ENCODE measurements at regions not wholly inside any gene's neighbourhood (a gene's known extent, or its start where the extent isn't known, plus 50 kb on each side); places are given as distances from the start of the nearest gene placed in this dataset.

DNA sequence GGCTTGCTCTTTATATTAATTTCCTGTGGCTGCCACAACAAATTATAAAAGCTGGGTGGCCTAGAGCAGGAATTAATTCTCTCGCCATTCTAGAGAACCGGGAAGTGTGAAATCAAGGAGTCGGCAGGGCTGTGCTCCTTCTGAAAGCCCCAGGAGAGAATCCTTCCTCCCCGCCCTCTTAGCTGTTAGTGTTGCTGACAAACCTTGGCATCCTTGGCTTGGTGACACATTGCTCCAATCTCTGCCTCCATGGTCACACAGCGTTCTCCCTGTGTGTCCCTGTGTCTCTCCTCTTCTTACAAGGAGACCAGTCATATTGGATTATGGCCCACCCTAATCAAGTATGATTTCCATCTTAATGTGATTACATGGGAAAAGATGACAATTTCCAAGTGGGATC is 55.9 kb upstream of the NEURL1B start:
- ChIA-PET RAD21 (ENCODE audit: unreplicated experiment) (no interaction called here), CTCF (no interaction called here), POLR2A (no interaction called here), SMC1A (ENCODE audit: uncharacterized antibody, unreplicated experiment) (no interaction called here)
- no peak overlapping the region for H3K4me2 ChIP-seq (ENCODE audit: control insufficient read depth, insufficient read depth)
- no TSS peak for BruUV-seq (replicated peaks)
- H3K79me2 ChIP-seq (ENCODE audit: control insufficient read depth, insufficient read depth, low read length) = no peaks in the 10 kb centered on the region
- H3K9me3 ChIP-seq (replicated peaks; ENCODE audit: control insufficient read depth, insufficient read depth, low read length) = no peaks in the 10 kb centered on the region
- no peak overlapping the region for H3K9ac ChIP-seq (ENCODE audit: control insufficient read depth, insufficient read depth, low read length)
- no peak for DNase-seq (ENCODE audit: low read depth, low spot score)
- H3K27ac ChIP-seq (ENCODE audit: control insufficient read depth, insufficient read depth) = no peak overlapping the region
- in situ Hi-C loops (cut with MboI) = no loop called here
- H2AFZ ChIP-seq (ENCODE audit: control insufficient read depth, low read depth, low read length) = no peak overlapping the region
- H4K20me1 ChIP-seq (ENCODE audit: control insufficient read depth, insufficient read depth) = no peaks in the 10 kb centered on the region
- FAIRE-seq = no peak
- intact Hi-C loops (cut with micrococcal nuclease; ENCODE audit: unreplicated experiment) = no loop called here
- H3K4me1 ChIP-seq (ENCODE audit: control insufficient read depth, insufficient read depth, low read length) = no peaks in the 10 kb centered on the region
- no peak for ATAC-seq
- H3K27me3 ChIP-seq (replicated peaks in 1 of 2; ENCODE audit: control insufficient read depth in 2 of 2, insufficient read depth in 2 of 2, low read length in 1 of 2) = peaks cover 0 to 7% of the 10 kb centered on the region in 2 experiments; a peak in 2 of 4 replicates
- H3K4me3 ChIP-seq = no peak overlapping the region
- WGBS (ENCODE audit: insufficient coverage, insufficient replicate concordance, low lambda C conversion rate, missing lambda C conversion rate) = 29% methylated on average over 5 of the region's 5 CpGs
- TF ChIP-seq RFX5 (IDR thresholded peaks at IDR 0.05; ENCODE audit: low read depth, low read length) (no peak), TCF7 (IDR thresholded peaks at IDR 0.05; ENCODE audit: borderline replicate concordance) (no peak), MTA2 (IDR thresholded peaks at IDR 0.05; ENCODE audit: low read depth) (no peak), ATF3 (IDR thresholded peaks at IDR 0.05; ENCODE audit: borderline replicate concordance, extremely low read depth, low read depth, low read length) (no peak), POLR2A (IDR thresholded peaks at IDR 0.05; ENCODE audit: low read depth, low read length) (no peak), HDGF (IDR thresholded peaks at IDR 0.05) (no peak), GABPA (IDR thresholded peaks at IDR 0.05; ENCODE audit: low read depth) (no peak), ZBED1 (IDR thresholded peaks at IDR 0.05; ENCODE audit: borderline replicate concordance) (no peak), TAF1 (IDR thresholded peaks at IDR 0.05; ENCODE audit: borderline replicate concordance, low read depth, low read length) (no peak), FOS (IDR thresholded peaks at IDR 0.05; ENCODE audit: borderline replicate concordance, extremely low read depth, insufficient read length) (no peak), SPI1 (IDR thresholded peaks at IDR 0.05; ENCODE audit: borderline replicate concordance, insufficient read depth, low read depth, low read length) (no peak), SMC3 (IDR thresholded peaks at IDR 0.05; ENCODE audit: borderline replicate concordance, low read length) (no peak)
- TF ChIP-seq, protein P1, sequence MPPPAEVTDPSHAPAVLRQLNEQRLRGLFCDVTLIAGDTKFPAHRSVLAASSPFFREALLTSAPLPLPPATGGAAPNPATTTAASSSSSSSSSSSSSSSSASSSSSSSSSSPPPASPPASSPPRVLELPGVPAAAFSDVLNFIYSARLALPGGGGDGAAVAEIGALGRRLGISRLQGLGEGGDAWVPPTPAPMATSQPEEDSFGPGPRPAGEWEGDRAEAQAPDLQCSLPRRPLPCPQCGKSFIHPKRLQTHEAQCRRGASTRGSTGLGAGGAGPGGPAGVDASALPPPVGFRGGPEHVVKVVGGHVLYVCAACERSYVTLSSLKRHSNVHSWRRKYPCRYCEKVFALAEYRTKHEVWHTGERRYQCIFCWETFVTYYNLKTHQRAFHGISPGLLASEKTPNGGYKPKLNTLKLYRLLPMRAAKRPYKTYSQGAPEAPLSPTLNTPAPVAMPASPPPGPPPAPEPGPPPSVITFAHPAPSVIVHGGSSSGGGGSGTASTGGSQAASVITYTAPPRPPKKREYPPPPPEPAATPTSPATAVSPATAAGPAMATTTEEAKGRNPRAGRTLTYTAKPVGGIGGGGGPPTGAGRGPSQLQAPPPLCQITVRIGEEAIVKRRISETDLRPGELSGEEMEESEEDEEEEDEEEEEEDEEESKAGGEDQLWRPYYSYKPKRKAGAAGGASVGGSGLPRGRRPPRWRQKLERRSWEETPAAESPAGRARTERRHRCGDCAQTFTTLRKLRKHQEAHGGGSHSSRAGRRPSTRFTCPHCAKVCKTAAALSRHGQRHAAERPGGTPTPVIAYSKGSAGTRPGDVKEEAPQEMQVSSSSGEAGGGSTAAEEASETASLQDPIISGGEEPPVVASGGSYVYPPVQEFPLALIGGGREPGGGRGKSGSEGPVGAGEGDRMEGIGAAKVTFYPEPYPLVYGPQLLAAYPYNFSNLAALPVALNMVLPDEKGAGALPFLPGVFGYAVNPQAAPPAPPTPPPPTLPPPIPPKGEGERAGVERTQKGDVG (CRISPR knock-in tag; IDR thresholded peaks at IDR 0.05) = no peak
- H3K36me3 ChIP-seq (ENCODE audit: control insufficient read depth in 2 of 2, insufficient read depth in 2 of 2, low read length in 1 of 2) = no peaks in the 10 kb centered on the region

Measured in GM12878 (cell line).